ENCODE measurements at regions not wholly inside any gene's neighbourhood (a gene's known extent, or its start where the extent isn't known, plus 50 kb on each side); places are given as distances from the start of the nearest gene placed in this dataset.

- intact Hi-C loops (cut with micrococcal nuclease): no loop called here
- ATAC-seq (no peak), DNase-seq (no peak)
- Mint-ChIP-seq H3K4me1 (ENCODE audit: low read depth) (no peaks in the 10 kb centered on the region), H3K4me3 (no peak overlapping the region), H3K27me3 (no peaks in the 10 kb centered on the region), H3K9me3 (peaks cover 3% of the 10 kb centered on the region), H3K36me3 (ENCODE audit: low read depth) (no peaks in the 10 kb centered on the region), H3K27ac (no peak overlapping the region)
- no peak for TF ChIP-seq CTCF (IDR thresholded peaks at IDR 0.05)
- ChIA-PET CTCF (no interaction called here), POLR2A (no interaction called here)
These were observed 440.2 kb downstream of the PRR32 start for GRCh38 chrX:127259742-127260141.

- POLR2A ChIA-PET: no interaction called here
- ATAC-seq (no peak), DNase-seq (no peak)
- CTCF ChIA-PET: no interaction called here
- Mint-ChIP-seq H3K27ac (no peak overlapping the region), H3K9me3 (no peaks in the 10 kb centered on the region), H3K36me3 (ENCODE audit: low read depth) (no peaks in the 10 kb centered on the region), H3K4me3 (no peak overlapping the region), H3K4me1 (ENCODE audit: low read depth) (no peaks in the 10 kb centered on the region), H3K27me3 (no peaks in the 10 kb centered on the region)
- intact Hi-C loops (cut with micrococcal nuclease): no loop called here
- no peak for TF ChIP-seq CTCF (IDR thresholded peaks at IDR 0.05)
These were observed 456.8 kb downstream of the PRR32 start for GRCh38 chrX:127276326-127276725.

GRCh38 chrX:127300511-127300910, 481.0 kb downstream of the PRR32 start:
- TF ChIP-seq CTCF (IDR thresholded peaks at IDR 0.05): no peak
- no peak overlapping the region for H3K27ac Mint-ChIP-seq
- ATAC-seq (no peak), DNase-seq (no peak)
- no peaks in the 10 kb centered on the region for H3K9me3 Mint-ChIP-seq
- H3K36me3 Mint-ChIP-seq (ENCODE audit: low read depth): no peaks in the 10 kb centered on the region
- H3K27me3 Mint-ChIP-seq: no peaks in the 10 kb centered on the region
- H3K4me3 Mint-ChIP-seq: no peak overlapping the region
- intact Hi-C loops (cut with micrococcal nuclease): no loop called here
- ChIA-PET CTCF (no interaction called here), POLR2A (no interaction called here)
- no peaks in the 10 kb centered on the region for H3K4me1 Mint-ChIP-seq (ENCODE audit: low read depth)

GRCh38 chrX:127302841-127303240, 483.3 kb downstream of the PRR32 start:
- Mint-ChIP-seq H3K27ac (no peak overlapping the region), H3K9me3 (peaks cover 1% of the 10 kb centered on the region), H3K4me1 (ENCODE audit: low read depth) (no peaks in the 10 kb centered on the region), H3K27me3 (no peaks in the 10 kb centered on the region), H3K36me3 (ENCODE audit: low read depth) (no peaks in the 10 kb centered on the region), H3K4me3 (no peak overlapping the region)
- ChIA-PET POLR2A (no interaction called here), CTCF (no interaction called here)
- DNase-seq (no peak), ATAC-seq (no peak)
- intact Hi-C loops (cut with micrococcal nuclease): no loop called here
- TF ChIP-seq CTCF (IDR thresholded peaks at IDR 0.05): no peak

- peaks cover 3% of the 10 kb centered on the region for H3K9me3 Mint-ChIP-seq
- H3K27me3 Mint-ChIP-seq: no peaks in the 10 kb centered on the region
- no peak overlapping the region for H3K4me3 Mint-ChIP-seq
- POLR2A ChIA-PET: interaction anchor here (0.6 kb wide), 1 partner anchor 39 kb away, joined by 4 read pairs; no protein-coding TSS in a partner anchor
- ATAC-seq (no peak), DNase-seq (no peak)
- no peaks in the 10 kb centered on the region for H3K36me3 Mint-ChIP-seq (ENCODE audit: low read depth)
- H3K4me1 Mint-ChIP-seq (ENCODE audit: low read depth): no peaks in the 10 kb centered on the region
- intact Hi-C loops (cut with micrococcal nuclease): no loop called here
- H3K27ac Mint-ChIP-seq: no peak overlapping the region
- CTCF ChIA-PET: no interaction called here
- no peak for TF ChIP-seq CTCF (IDR thresholded peaks at IDR 0.05)
These were observed 485.5 kb downstream of the PRR32 start for GRCh38 chrX:127305013-127305412.

Data from activated CD8-positive, alpha-beta T cell treated with anti-CD3 and anti-CD28 coated beads for 36 hours (primary cell).